ENCODE measurements at regions not wholly inside any gene's neighbourhood (a gene's known extent, or its start where the extent isn't known, plus 50 kb on each side); places are given as distances from the start of the nearest gene placed in this dataset.

DNA sequence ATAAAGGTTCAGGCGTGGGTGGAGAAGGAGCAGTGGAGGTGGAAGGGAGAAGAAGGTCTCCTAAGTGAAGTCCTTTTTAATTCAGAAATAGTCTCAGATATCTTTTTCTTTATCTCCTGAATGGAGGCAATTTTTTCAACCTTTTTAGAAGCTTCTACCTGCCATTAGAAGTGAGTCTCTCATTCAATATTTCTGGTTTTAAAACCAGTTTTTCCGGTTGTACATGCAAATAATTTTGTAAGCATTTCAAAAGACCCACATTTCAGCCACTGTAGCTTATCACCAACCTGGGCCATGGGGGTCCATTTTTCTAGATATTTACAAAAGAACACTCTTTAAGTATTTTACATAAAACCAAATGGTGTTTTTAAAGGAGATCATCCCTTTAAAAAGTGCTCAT is 1280.2 kb downstream of the NCAM2 start:
- H3K4me3 Mint-ChIP-seq, result peak overlapping the region; percentile 18
- ATAC-seq, result no peak
- no peaks in the 10 kb centered on the region for H3K27me3 Mint-ChIP-seq (ENCODE audit: low read depth)
- POLR2A ChIA-PET, result interaction anchor here (0.7 kb wide), 1 partner anchor 65 kb away, joined by 7 read pairs; no protein-coding TSS in a partner anchor
- CTCF ChIA-PET, result no interaction called here
- H3K9me3 Mint-ChIP-seq, result peaks cover 16% of the 10 kb centered on the region
- TF ChIP-seq SP1 (CRISPR knock-in tag; conservative IDR thresholded peaks at IDR 0.05), result no peak
- TF ChIP-seq OVOL2 (CRISPR knock-in tag; IDR thresholded peaks at IDR 0.05; ENCODE audit: borderline replicate concordance), result no peak
- TF ChIP-seq ZNF532 (CRISPR knock-in tag; IDR thresholded peaks at IDR 0.05; ENCODE audit: borderline replicate concordance), result no peak
- no peak for TF ChIP-seq ZNF396 (CRISPR knock-in tag; IDR thresholded peaks at IDR 0.05; ENCODE audit: borderline replicate concordance)
- TF ChIP-seq ESRRA (CRISPR knock-in tag; IDR thresholded peaks at IDR 0.05; ENCODE audit: borderline replicate concordance), result no peak
- no peak for TF ChIP-seq NFE2L1 (CRISPR knock-in tag; IDR thresholded peaks at IDR 0.05)
- TF ChIP-seq ZNF671 (CRISPR knock-in tag; IDR thresholded peaks at IDR 0.05), result no peak
- no peak for TF ChIP-seq JAZF1 (CRISPR knock-in tag; IDR thresholded peaks at IDR 0.05)
- TF ChIP-seq EMX1 (CRISPR knock-in tag; IDR thresholded peaks at IDR 0.05), result no peak
- no peak for TF ChIP-seq JUN (CRISPR knock-in tag; IDR thresholded peaks at IDR 0.05)
- TF ChIP-seq FOXJ3 (CRISPR knock-in tag; IDR thresholded peaks at IDR 0.05; ENCODE audit: borderline replicate concordance), result no peak
- TF ChIP-seq, protein P1, sequence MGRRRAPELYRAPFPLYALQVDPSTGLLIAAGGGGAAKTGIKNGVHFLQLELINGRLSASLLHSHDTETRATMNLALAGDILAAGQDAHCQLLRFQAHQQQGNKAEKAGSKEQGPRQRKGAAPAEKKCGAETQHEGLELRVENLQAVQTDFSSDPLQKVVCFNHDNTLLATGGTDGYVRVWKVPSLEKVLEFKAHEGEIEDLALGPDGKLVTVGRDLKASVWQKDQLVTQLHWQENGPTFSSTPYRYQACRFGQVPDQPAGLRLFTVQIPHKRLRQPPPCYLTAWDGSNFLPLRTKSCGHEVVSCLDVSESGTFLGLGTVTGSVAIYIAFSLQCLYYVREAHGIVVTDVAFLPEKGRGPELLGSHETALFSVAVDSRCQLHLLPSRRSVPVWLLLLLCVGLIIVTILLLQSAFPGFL (CRISPR knock-in tag; IDR thresholded peaks at IDR 0.05; ENCODE audit: borderline replicate concordance), result no peak
- TF ChIP-seq, protein P2, sequence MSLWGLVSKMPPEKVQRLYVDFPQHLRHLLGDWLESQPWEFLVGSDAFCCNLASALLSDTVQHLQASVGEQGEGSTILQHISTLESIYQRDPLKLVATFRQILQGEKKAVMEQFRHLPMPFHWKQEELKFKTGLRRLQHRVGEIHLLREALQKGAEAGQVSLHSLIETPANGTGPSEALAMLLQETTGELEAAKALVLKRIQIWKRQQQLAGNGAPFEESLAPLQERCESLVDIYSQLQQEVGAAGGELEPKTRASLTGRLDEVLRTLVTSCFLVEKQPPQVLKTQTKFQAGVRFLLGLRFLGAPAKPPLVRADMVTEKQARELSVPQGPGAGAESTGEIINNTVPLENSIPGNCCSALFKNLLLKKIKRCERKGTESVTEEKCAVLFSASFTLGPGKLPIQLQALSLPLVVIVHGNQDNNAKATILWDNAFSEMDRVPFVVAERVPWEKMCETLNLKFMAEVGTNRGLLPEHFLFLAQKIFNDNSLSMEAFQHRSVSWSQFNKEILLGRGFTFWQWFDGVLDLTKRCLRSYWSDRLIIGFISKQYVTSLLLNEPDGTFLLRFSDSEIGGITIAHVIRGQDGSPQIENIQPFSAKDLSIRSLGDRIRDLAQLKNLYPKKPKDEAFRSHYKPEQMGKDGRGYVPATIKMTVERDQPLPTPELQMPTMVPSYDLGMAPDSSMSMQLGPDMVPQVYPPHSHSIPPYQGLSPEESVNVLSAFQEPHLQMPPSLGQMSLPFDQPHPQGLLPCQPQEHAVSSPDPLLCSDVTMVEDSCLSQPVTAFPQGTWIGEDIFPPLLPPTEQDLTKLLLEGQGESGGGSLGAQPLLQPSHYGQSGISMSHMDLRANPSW (CRISPR knock-in tag; conservative IDR thresholded peaks at IDR 0.05; ENCODE audit: low read depth), result no peak
- H3K36me3 Mint-ChIP-seq, result peaks cover 12% of the 10 kb centered on the region
- H3K4me1 Mint-ChIP-seq, result peaks cover 32% of the 10 kb centered on the region
- DNase-seq (ENCODE audit: low spot score), result no peak
- H3K27ac Mint-ChIP-seq, result no peak overlapping the region

- Mint-ChIP-seq H3K4me3 (no peak overlapping the region), H3K4me1 (peaks cover 22% of the 10 kb centered on the region), H3K36me3 (peaks cover 12% of the 10 kb centered on the region), H3K9me3 (peaks cover 12% of the 10 kb centered on the region), H3K27me3 (ENCODE audit: low read depth) (no peaks in the 10 kb centered on the region), H3K27ac (peak overlapping the region; percentile 40; the same call in 1 of the 2 replicates)
- no peak for DNase-seq (ENCODE audit: low spot score)
- ChIA-PET POLR2A (no interaction called here), CTCF (no interaction called here)
- ATAC-seq, result no peak
- TF ChIP-seq RELA (CRISPR knock-in tag; IDR thresholded peaks at IDR 0.05; ENCODE audit: borderline replicate concordance), result no peak
- TF ChIP-seq ATF2 (CRISPR knock-in tag; IDR thresholded peaks at IDR 0.05; ENCODE audit: borderline replicate concordance, low read depth), result no peak
- TF ChIP-seq, protein P3, sequence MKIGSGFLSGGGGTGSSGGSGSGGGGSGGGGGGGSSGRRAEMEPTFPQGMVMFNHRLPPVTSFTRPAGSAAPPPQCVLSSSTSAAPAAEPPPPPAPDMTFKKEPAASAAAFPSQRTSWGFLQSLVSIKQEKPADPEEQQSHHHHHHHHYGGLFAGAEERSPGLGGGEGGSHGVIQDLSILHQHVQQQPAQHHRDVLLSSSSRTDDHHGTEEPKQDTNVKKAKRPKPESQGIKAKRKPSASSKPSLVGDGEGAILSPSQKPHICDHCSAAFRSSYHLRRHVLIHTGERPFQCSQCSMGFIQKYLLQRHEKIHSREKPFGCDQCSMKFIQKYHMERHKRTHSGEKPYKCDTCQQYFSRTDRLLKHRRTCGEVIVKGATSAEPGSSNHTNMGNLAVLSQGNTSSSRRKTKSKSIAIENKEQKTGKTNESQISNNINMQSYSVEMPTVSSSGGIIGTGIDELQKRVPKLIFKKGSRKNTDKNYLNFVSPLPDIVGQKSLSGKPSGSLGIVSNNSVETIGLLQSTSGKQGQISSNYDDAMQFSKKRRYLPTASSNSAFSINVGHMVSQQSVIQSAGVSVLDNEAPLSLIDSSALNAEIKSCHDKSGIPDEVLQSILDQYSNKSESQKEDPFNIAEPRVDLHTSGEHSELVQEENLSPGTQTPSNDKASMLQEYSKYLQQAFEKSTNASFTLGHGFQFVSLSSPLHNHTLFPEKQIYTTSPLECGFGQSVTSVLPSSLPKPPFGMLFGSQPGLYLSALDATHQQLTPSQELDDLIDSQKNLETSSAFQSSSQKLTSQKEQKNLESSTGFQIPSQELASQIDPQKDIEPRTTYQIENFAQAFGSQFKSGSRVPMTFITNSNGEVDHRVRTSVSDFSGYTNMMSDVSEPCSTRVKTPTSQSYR (CRISPR knock-in tag; IDR thresholded peaks at IDR 0.05), result no peak
- TF ChIP-seq MYBL2 (CRISPR knock-in tag; IDR thresholded peaks at IDR 0.05), result no peak
- TF ChIP-seq, protein P4, sequence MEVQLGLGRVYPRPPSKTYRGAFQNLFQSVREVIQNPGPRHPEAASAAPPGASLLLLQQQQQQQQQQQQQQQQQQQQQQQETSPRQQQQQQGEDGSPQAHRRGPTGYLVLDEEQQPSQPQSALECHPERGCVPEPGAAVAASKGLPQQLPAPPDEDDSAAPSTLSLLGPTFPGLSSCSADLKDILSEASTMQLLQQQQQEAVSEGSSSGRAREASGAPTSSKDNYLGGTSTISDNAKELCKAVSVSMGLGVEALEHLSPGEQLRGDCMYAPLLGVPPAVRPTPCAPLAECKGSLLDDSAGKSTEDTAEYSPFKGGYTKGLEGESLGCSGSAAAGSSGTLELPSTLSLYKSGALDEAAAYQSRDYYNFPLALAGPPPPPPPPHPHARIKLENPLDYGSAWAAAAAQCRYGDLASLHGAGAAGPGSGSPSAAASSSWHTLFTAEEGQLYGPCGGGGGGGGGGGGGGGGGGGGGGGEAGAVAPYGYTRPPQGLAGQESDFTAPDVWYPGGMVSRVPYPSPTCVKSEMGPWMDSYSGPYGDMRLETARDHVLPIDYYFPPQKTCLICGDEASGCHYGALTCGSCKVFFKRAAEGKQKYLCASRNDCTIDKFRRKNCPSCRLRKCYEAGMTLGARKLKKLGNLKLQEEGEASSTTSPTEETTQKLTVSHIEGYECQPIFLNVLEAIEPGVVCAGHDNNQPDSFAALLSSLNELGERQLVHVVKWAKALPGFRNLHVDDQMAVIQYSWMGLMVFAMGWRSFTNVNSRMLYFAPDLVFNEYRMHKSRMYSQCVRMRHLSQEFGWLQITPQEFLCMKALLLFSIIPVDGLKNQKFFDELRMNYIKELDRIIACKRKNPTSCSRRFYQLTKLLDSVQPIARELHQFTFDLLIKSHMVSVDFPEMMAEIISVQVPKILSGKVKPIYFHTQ (CRISPR knock-in tag; IDR thresholded peaks at IDR 0.05), result no peak
- TF ChIP-seq, protein P5, sequence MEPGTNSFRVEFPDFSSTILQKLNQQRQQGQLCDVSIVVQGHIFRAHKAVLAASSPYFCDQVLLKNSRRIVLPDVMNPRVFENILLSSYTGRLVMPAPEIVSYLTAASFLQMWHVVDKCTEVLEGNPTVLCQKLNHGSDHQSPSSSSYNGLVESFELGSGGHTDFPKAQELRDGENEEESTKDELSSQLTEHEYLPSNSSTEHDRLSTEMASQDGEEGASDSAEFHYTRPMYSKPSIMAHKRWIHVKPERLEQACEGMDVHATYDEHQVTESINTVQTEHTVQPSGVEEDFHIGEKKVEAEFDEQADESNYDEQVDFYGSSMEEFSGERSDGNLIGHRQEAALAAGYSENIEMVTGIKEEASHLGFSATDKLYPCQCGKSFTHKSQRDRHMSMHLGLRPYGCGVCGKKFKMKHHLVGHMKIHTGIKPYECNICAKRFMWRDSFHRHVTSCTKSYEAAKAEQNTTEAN (CRISPR knock-in tag; IDR thresholded peaks at IDR 0.05), result no peak
Observed at GRCh38 chr21:22280851-22281250, 1282.6 kb downstream of the NCAM2 start.

All from WTC11 (cell line).